GM12872 (cell line): ENCODE measurements at regions not wholly inside any gene's neighbourhood (a gene's known extent, or its start where the extent isn't known, plus 50 kb on each side); places are given as distances from the start of the nearest gene placed in this dataset.

Experiments
- CTCF ChIP-seq: IDR thresholded peaks from 3 replicates; pipeline ENCODE4 v1.5.1; 2011; ENCODE audit warnings: low read depth, mild to moderate bottlenecking, low read length, moderate library complexity; ENCODE audit not compliant: insufficient read depth

GRCh38 chr2:122858075-122858702 lies 1102.7 kb downstream of the TSN start:
- no peak for TF ChIP-seq CTCF

GRCh38 chr2:122858813-122859212 lies 1103.4 kb downstream of the TSN start:
- no peak for TF ChIP-seq CTCF

GRCh38 chr2:122859260-122859659 lies 1103.8 kb downstream of the TSN start:
- TF ChIP-seq CTCF, result no peak

- TF ChIP-seq CTCF, result no peak
These were observed 1108.1 kb downstream of the TSN start for GRCh38 chr2:122863532-122863931.

- no peak for TF ChIP-seq CTCF
These were observed 1109.3 kb downstream of the TSN start for GRCh38 chr2:122864728-122865127.

- no peak for TF ChIP-seq CTCF
These were observed 1110.6 kb downstream of the TSN start for GRCh38 chr2:122866095-122866494.

GRCh38 chr2:122867941-122868340 lies 1112.5 kb downstream of the TSN start:
- no peak for TF ChIP-seq CTCF
